Neural progenitor cell (in vitro differentiated cells): ENCODE measurements at regions not wholly inside any gene's neighbourhood (a gene's known extent, or its start where the extent isn't known, plus 50 kb on each side); places are given as distances from the start of the nearest gene placed in this dataset.

Experiments
- CTCF ChIP-seq: fragments of 200-600 bp; sonication (generic); IDR thresholded peaks from 2 replicates; pipeline ENCODE4 v1.5.1; 2017; ENCODE audit warnings: antibody characterized with exemption, mild to moderate bottlenecking
- EZH2 ChIP-seq: fragments of 200-600 bp; sonication (generic); IDR thresholded peaks from 2 replicates; pipeline ENCODE4 v1.6.1; 2017; ENCODE audit warnings: antibody characterized with exemption, mild to moderate bottlenecking, moderate library complexity

GRCh38 chrX:114338870-114339269 lies 245.0 kb upstream of the HTR2C start:
- TF ChIP-seq CTCF, result no peak
- no peak for TF ChIP-seq EZH2
